Stimulated activated CD8-positive, alpha-beta memory T cell treated with anti-CD3 and anti-CD28 coated beads, Interleukin-2, amount 100 ng/mL, for 48 hours (primary cell): ENCODE measurements at regions not wholly inside any gene's neighbourhood (a gene's known extent, or its start where the extent isn't known, plus 50 kb on each side); places are given as distances from the start of the nearest gene placed in this dataset.
"Not testable (repeated sequence)": the region's sequence is repeated elsewhere in the genome, so short reads cannot be mapped to it uniquely, and the experiment has no call there.

Experiments
- DNase-seq, 2 donors: peaks; one replicate each; pipeline ENCODE4 v3.0.0-alpha.2; 2020; ENCODE audit warnings: low read depth in 2 of 2

- not testable (repeated sequence) for DNase-seq
These were observed 126.3 kb upstream of the CAV2 start for GRCh38 chr7:116373229-116373628.

- no peak for DNase-seq
These were observed 121.8 kb upstream of the CAV2 start for GRCh38 chr7:116377721-116378120.

- no peak for DNase-seq
These were observed 119.5 kb upstream of the CAV2 start for GRCh38 chr7:116380025-116380424.

GRCh38 chr7:116382375-116382774 lies 117.2 kb upstream of the CAV2 start:
- DNase-seq: no peak

GRCh38 chr7:116384936-116385635 lies 114.5 kb upstream of the CAV2 start:
- DNase-seq: no peak

GRCh38 chr7:116386674-116387073 lies 112.9 kb upstream of the CAV2 start:
- no peak for DNase-seq

- no peak for DNase-seq
These were observed 109.2 kb upstream of the CAV2 start for GRCh38 chr7:116390363-116390762.

GRCh38 chr7:116392806-116393205 lies 106.7 kb upstream of the CAV2 start:
- no peak for DNase-seq

GRCh38 chr7:116393654-116394053 lies 105.9 kb upstream of the CAV2 start:
- DNase-seq: no peak

GRCh38 chr7:116394106-116394505 lies 105.4 kb upstream of the CAV2 start:
- no peak for DNase-seq

GRCh38 chr7:116395141-116395791 lies 104.3 kb upstream of the CAV2 start:
- DNase-seq: no peak

GRCh38 chr7:116398672-116399071 lies 100.9 kb upstream of the CAV2 start:
- no peak for DNase-seq

GRCh38 chr7:116399819-116400218 lies 99.7 kb upstream of the CAV2 start:
- no peak for DNase-seq

- no peak for DNase-seq
These were observed 99.0 kb upstream of the CAV2 start for GRCh38 chr7:116400522-116400921.

- DNase-seq: no peak
These were observed 97.8 kb upstream of the CAV2 start for GRCh38 chr7:116401711-116402110.

GRCh38 chr7:116403265-116403664 lies 96.3 kb upstream of the CAV2 start:
- DNase-seq: no peak

GRCh38 chr7:116404389-116404788 lies 95.1 kb upstream of the CAV2 start:
- no peak for DNase-seq

GRCh38 chr7:116405810-116406209 lies 93.7 kb upstream of the CAV2 start:
- DNase-seq: no peak

- DNase-seq: no peak
These were observed 92.4 kb upstream of the CAV2 start for GRCh38 chr7:116407165-116407564.

- DNase-seq: no peak
These were observed 91.4 kb upstream of the CAV2 start for GRCh38 chr7:116408166-116408565.

- not testable (repeated sequence) for DNase-seq
These were observed 90.6 kb upstream of the CAV2 start for GRCh38 chr7:116408831-116409453.

- DNase-seq: not testable (repeated sequence)
These were observed 88.8 kb upstream of the CAV2 start for GRCh38 chr7:116410694-116411093.
